IMR-90 (cell line): ENCODE measurements at regions not wholly inside any gene's neighbourhood (a gene's known extent, or its start where the extent isn't known, plus 50 kb on each side); places are given as distances from the start of the nearest gene placed in this dataset.

ENCODE experiments used
- ATAC-seq: fragments of 200-7000 bp; cut with Tn5 transposase; 2 replicates; pipeline ENCODE4 v1.9.1; 2020; ENCODE audit warnings: low read depth, mild to moderate bottlenecking, moderate library complexity
- BruUV-seq: library from RNA; stranded (reverse); fragments of 400-500 nt; replicated peaks from 2 replicates; lab custom pipeline; 2021; lab: Mats Ljungman, UMichigan
- CTCF ChIA-PET: fragments of 300-600 bp; formaldehyde crosslinking; extraction: SDS; loops from one replicate; lab custom pipeline; 2021; ENCODE audit warnings: antibody characterized with exemption; lab: Yijun Ruan, JAX
- POLR2A ChIA-PET: fragments of 300-600 bp; sonication (Branson Sonifier 250); formaldehyde crosslinking; loops from one replicate; lab custom pipeline; 2022; ENCODE audit warnings: antibody characterized with exemption; ENCODE audit not compliant: unreplicated experiment; lab: Charles Lee
- DNase-seq: peaks from one replicate; pipeline ENCODE4 v3.0.0; 2013
- H2AFZ ChIP-seq: replicated peaks from 2 replicates; pipeline ENCODE3; 2013; ENCODE audit warnings: low read length, mild to moderate bottlenecking; ENCODE audit not compliant: poor library complexity
- H2AK5ac ChIP-seq: 2 replicates; pipeline ENCODE4 v1.6.1; 2013; ENCODE audit warnings: low read depth, low read length, inconsistent platforms
- H2AK9ac ChIP-seq: replicated peaks from 2 replicates; pipeline ENCODE3; 2013; ENCODE audit warnings: mild to moderate bottlenecking, low read depth, low read length, moderate library complexity; ENCODE audit not compliant: poor library complexity
- H2BK120ac ChIP-seq: 2 replicates; pipeline ENCODE4 v1.6.1; 2013; ENCODE audit warnings: low read depth, low read length, inconsistent platforms
- H2BK15ac ChIP-seq: 3 replicates; pipeline ENCODE4 v1.6.1; 2013; ENCODE audit warnings: low read depth, low read length, inconsistent platforms
- H2BK20ac ChIP-seq: 2 replicates; pipeline ENCODE4 v1.6.1; 2013; ENCODE audit warnings: low read depth, mild to moderate bottlenecking, inconsistent platforms, low read length, moderate library complexity
- H2BK5ac ChIP-seq: 2 replicates; pipeline ENCODE4 v1.6.1; 2013; ENCODE audit warnings: mild to moderate bottlenecking, low read depth, low read length, inconsistent platforms; ENCODE audit not compliant: poor library complexity, severe bottlenecking
- H3K14ac ChIP-seq: replicated peaks from 2 replicates; pipeline ENCODE4 v1.6.1; 2013; ENCODE audit warnings: low read depth, low read length, inconsistent platforms
- H3K18ac ChIP-seq: 2 replicates; pipeline ENCODE4 v1.6.1; 2013; ENCODE audit warnings: low read depth, low read length, control low read depth
- H3K23ac ChIP-seq: 2 replicates; pipeline ENCODE4 v1.6.1; 2013; ENCODE audit warnings: low read depth, low read length, inconsistent platforms
- H3K27ac ChIP-seq: 2 replicates; pipeline ENCODE4 v1.5.1; 2013; ENCODE audit warnings: mild to moderate bottlenecking, control low read depth, low read length; ENCODE audit not compliant: insufficient read depth
- H3K27me3 ChIP-seq: 2 replicates; pipeline ENCODE4 v1.6.1; 2013; ENCODE audit warnings: low read length; ENCODE audit not compliant: control insufficient read depth, insufficient read depth
- H3K36me3 ChIP-seq: 2 replicates; pipeline ENCODE4 v1.6.1; 2013; ENCODE audit warnings: low read length, mixed read lengths; ENCODE audit not compliant: control insufficient read depth, insufficient read depth
- H3K4ac ChIP-seq: 2 replicates; pipeline ENCODE4 v1.6.1; 2013; ENCODE audit warnings: low read depth, low read length, inconsistent platforms
- H3K4me1 ChIP-seq: 2 replicates; pipeline ENCODE4 v1.6.1; 2013; ENCODE audit warnings: low read length, mixed read lengths; ENCODE audit not compliant: control insufficient read depth, insufficient read depth
- H3K4me2 ChIP-seq: 2 replicates; pipeline ENCODE4 v1.6.1; 2013; ENCODE audit warnings: low read depth, mild to moderate bottlenecking, control low read depth, low read length, moderate library complexity
- H3K4me3 ChIP-seq: 2 replicates; pipeline ENCODE4 v1.5.1; 2013; ENCODE audit warnings: low read depth, mild to moderate bottlenecking, control low read depth, low read length, moderate library complexity; ENCODE audit not compliant: insufficient read depth
- H3K56ac ChIP-seq: 2 replicates; pipeline ENCODE4 v1.6.1; 2013; ENCODE audit warnings: low read length, inconsistent platforms; ENCODE audit not compliant: insufficient read depth; ENCODE audit errors: extremely low read depth
- H3K79me1 ChIP-seq, 2 experiments: 2 replicates each; pipeline ENCODE4 v1.6.1; 2013; ENCODE audit warnings: low read length in 2 of 2, inconsistent platforms in 1 of 2, low read depth in 1 of 2
- H3K9ac ChIP-seq: 2 replicates; pipeline ENCODE4 v1.6.1; 2013; ENCODE audit warnings: low read depth, low read length, control low read depth
- H3K9me1 ChIP-seq: 2 replicates; pipeline ENCODE4 v1.6.1; 2013; ENCODE audit warnings: low read length, inconsistent platforms; ENCODE audit not compliant: insufficient read depth
- H3K9me3 ChIP-seq: 2 replicates; pipeline ENCODE4 v1.6.1; 2013; ENCODE audit warnings: low read length; ENCODE audit not compliant: control insufficient read depth, insufficient read depth
- H4K20me1 ChIP-seq: 2 replicates; pipeline ENCODE4 v1.6.1; 2013; ENCODE audit warnings: low read length, inconsistent platforms; ENCODE audit not compliant: insufficient read depth
- H4K5ac ChIP-seq: 2 replicates; pipeline ENCODE4 v1.6.1; 2013; ENCODE audit warnings: mild to moderate bottlenecking, low read depth, low read length, control low read depth
- H4K8ac ChIP-seq, 2 experiments: 2 replicates each; pipeline ENCODE4 v1.6.1; 2013; ENCODE audit warnings: low read depth in 2 of 2, low read length in 2 of 2, control low read depth in 1 of 2, inconsistent platforms in 1 of 2
- H4K91ac ChIP-seq: 2 replicates; pipeline ENCODE4 v1.6.1; 2013; ENCODE audit warnings: low read depth, low read length, inconsistent platforms; ENCODE audit not compliant: insufficient read depth
- BHLHE40 ChIP-seq: fragments of 150-350 bp; IDR thresholded peaks from 2 replicates; pipeline ENCODE4 v1.6.1; 2016; ENCODE audit warnings: mild to moderate bottlenecking, low read depth, low read length
- CTCF ChIP-seq: conservative IDR thresholded peaks from 2 replicates; pipeline ENCODE4 v1.5.1; 2012; ENCODE audit warnings: mild to moderate bottlenecking, low read depth, low read length, improper control_type of control experiment
- FOS ChIP-seq: fragments of 150-350 bp; IDR thresholded peaks from 2 replicates; pipeline ENCODE4 v1.6.1; 2016; ENCODE audit warnings: low read depth, low read length
- MAFK ChIP-seq: IDR thresholded peaks from 2 replicates; pipeline ENCODE4 v1.6.1; 2012; ENCODE audit warnings: low read depth, low read length, improper control_type of control experiment
- MAZ ChIP-seq: IDR thresholded peaks from 2 replicates; pipeline ENCODE4 v1.6.1; 2012; ENCODE audit warnings: low read depth, mild to moderate bottlenecking, low read length, improper control_type of control experiment, moderate library complexity, borderline replicate concordance
- MXI1 ChIP-seq: IDR thresholded peaks from 2 replicates; pipeline ENCODE4 v1.6.1; 2012; ENCODE audit warnings: low read depth, mild to moderate bottlenecking, low read length, moderate library complexity, borderline replicate concordance
- NFE2L2 ChIP-seq: fragments of 150-350 bp; IDR thresholded peaks from 2 replicates; pipeline ENCODE4 v1.6.1; 2016; ENCODE audit warnings: low read depth, mild to moderate bottlenecking, low read length
- POLR2A ChIP-seq: IDR thresholded peaks from 2 replicates; pipeline ENCODE4 v1.6.1; 2012; ENCODE audit warnings: mild to moderate bottlenecking, low read depth, low read length
- RAD21 ChIP-seq: IDR thresholded peaks from 2 replicates; pipeline ENCODE4 v1.6.1; 2012; ENCODE audit warnings: low read length, improper control_type of control experiment
- RFX5 ChIP-seq: IDR thresholded peaks from 2 replicates; pipeline ENCODE4 v1.8.0; 2012; ENCODE audit warnings: low read depth, mild to moderate bottlenecking, low read length, moderate library complexity
- SMC3 ChIP-seq: fragments of 150-350 bp; IDR thresholded peaks from 2 replicates; pipeline ENCODE4 v1.6.1; 2016; ENCODE audit warnings: low read depth, mild to moderate bottlenecking, antibody characterized with exemption, low read length, moderate library complexity
- USF2 ChIP-seq: fragments of 150-350 bp; IDR thresholded peaks from 2 replicates; pipeline ENCODE4 v1.6.1; 2017; ENCODE audit warnings: mild to moderate bottlenecking, antibody characterized with exemption, low read length, low read depth
- WGBS, 2 experiments: methylation state at CpG; one replicate each; pipeline versions ENCODE4 v1.1.5 to v1.1.7; 2013; ENCODE audit warnings: missing lambda C conversion rate in 2 of 2; ENCODE audit not compliant: insufficient read length in 1 of 2; ENCODE audit errors: extremely low coverage in 2 of 2; 5-methylcytosine and 5-hydroxymethylcytosine counted together
- dilution Hi-C: fragments of 300-500 bp; cut with HindIII; formaldehyde crosslinking; loops from one replicate; pipeline ENCODE4 v1.14.3; 2018; ENCODE audit warnings: low sequenced_read_pairs; ENCODE audit not compliant: unreplicated experiment
- in situ Hi-C: fragments of 300-500 bp; cut with MboI; formaldehyde crosslinking; loops from 3 replicates; pipeline ENCODE4 v1.14.3; 2019; ENCODE audit warnings: low sequenced_read_pairs, inconsistent platforms, mixed read lengths
- intact Hi-C: fragments of 100-400 bp; cut with micrococcal nuclease; formaldehyde crosslinking; loops from 2 replicates; pipeline ENCODE4 v1.10.0; 2022

GRCh38 chr2:236971131-236971821 lies 114.4 kb upstream of the COPS8 start:
- Histone ChIP-seq H2AK5ac (no peak overlapping the region), H3K14ac (no peak overlapping the region), H3K56ac (no peak overlapping the region), H2AK9ac (no peak overlapping the region), H3K4me2 (no peak overlapping the region; the same call in 1 of the 2 replicates), H2AFZ (no peak overlapping the region), H4K91ac (no peak overlapping the region), H3K9me1 (no peaks in the 10 kb centered on the region), H4K5ac (no peak overlapping the region), H2BK5ac (no peak overlapping the region), H3K9ac (no peak overlapping the region), H2BK15ac (no peak overlapping the region), H3K79me1 (no peaks in the 10 kb centered on the region), H4K20me1 (no peaks in the 10 kb centered on the region), H3K4ac (no peak overlapping the region), H3K18ac (no peak overlapping the region), H3K27ac (no peak overlapping the region), H2BK20ac (no peak overlapping the region), H3K23ac (no peak overlapping the region), H2BK120ac (no peak overlapping the region), H3K4me3 (no peak overlapping the region), H3K4me1 (no peaks in the 10 kb centered on the region; the same call in 1 of the 2 replicates), H3K27me3 (peaks cover 34% of the 10 kb centered on the region), H4K8ac (0 out of 4 replicates have a peak overlapping the region, but pooled peaks of 1 of the 2 experiments have one; percentile 12), H3K9me3 (no peaks in the 10 kb centered on the region), H3K36me3 (no peaks in the 10 kb centered on the region)
- in situ Hi-C loops (no loop called here), dilution Hi-C loops (no loop called here), intact Hi-C loops (no loop called here)
- POLR2A ChIA-PET, result no interaction called here
- WGBS, 2 experiments, result 31% methylated on average over 2 of the region's 15 CpGs; no CpG with 5 or more reads in 1 of the 2 experiments
- peak; percentile 32; the same call in 1 of the 2 replicates for ATAC-seq
- CTCF ChIA-PET, result no interaction called here
- DNase-seq, result peak; percentile 21
- TF ChIP-seq POLR2A (no peak), NFE2L2 (no peak), MAFK (no peak), USF2 (no peak), CTCF (no peak), RFX5 (no peak), MAZ (no peak), SMC3 (no peak), BHLHE40 (no peak), FOS (no peak), MXI1 (no peak), RAD21 (no peak)
- BruUV-seq, result no TSS peak
